ENCODE measurements at regions not wholly inside any gene's neighbourhood (a gene's known extent, or its start where the extent isn't known, plus 50 kb on each side); places are given as distances from the start of the nearest gene placed in this dataset.
"Not testable (repeated sequence)": the region's sequence is repeated elsewhere in the genome, so short reads cannot be mapped to it uniquely, and the experiment has no call there.

DNA sequence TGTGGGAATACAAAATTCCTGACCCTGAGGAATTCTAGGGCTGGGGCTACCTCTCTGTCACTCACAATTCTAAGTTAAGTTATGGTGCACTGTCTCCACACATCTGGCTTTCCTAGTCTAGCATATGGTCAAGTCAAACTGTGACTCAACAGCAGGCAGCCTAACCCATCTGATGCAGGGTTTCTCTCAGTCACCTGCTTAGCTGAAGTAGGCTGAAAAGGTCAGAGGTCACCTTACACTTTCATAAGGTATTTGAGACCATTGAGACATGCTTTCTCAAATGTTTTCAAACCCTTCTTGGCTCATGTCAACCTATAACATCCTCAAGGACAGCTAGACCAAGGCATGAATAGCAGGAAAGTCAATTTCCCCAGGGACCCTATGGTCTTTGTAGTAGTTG, 196.5 kb upstream of the STK26 start:
- no peak for DNase-seq (ENCODE audit: low spot score)

DNA sequence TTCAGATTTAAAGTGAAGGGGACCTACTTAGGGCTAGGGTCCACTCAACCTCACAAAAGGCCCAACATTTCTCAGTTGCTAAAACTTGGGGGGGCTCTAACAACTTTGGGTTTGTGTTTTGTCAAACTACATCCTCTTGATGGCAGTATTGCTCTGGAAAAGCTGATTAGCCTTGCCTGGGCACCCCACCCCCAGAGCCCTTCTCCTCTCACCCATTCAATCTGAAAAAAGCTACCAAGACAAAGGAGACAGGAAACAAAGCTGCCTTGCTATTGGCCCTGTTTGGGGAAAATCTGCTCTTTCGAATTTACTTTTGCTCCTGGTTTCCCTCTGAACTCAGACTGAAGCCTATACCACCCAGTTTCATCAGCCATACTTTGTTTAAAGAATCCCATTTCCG, 195.2 kb upstream of the STK26 start:
- DNase-seq (ENCODE audit: low spot score), result peak; percentile 81

DNA sequence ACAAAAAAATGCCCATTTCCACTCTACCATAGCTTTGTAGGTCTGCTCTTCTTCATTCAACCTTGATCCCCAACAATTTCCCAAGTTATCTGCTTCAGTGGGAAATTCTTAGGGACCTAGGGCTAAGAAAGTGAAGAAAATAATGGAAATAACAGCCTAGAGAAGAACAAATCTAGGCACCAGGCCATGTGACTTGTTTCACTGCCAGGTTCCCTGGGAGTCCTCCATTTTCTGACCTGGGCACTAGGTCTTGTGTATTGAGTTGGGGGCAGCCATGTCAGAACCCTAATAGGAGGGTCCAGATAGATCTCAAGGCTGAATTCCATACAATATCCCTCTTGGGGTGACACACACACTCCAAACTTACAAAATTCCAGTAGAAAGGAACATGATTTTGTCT, 194.6 kb upstream of the STK26 start:
- DNase-seq (ENCODE audit: low spot score), result peak; percentile 23

DNA sequence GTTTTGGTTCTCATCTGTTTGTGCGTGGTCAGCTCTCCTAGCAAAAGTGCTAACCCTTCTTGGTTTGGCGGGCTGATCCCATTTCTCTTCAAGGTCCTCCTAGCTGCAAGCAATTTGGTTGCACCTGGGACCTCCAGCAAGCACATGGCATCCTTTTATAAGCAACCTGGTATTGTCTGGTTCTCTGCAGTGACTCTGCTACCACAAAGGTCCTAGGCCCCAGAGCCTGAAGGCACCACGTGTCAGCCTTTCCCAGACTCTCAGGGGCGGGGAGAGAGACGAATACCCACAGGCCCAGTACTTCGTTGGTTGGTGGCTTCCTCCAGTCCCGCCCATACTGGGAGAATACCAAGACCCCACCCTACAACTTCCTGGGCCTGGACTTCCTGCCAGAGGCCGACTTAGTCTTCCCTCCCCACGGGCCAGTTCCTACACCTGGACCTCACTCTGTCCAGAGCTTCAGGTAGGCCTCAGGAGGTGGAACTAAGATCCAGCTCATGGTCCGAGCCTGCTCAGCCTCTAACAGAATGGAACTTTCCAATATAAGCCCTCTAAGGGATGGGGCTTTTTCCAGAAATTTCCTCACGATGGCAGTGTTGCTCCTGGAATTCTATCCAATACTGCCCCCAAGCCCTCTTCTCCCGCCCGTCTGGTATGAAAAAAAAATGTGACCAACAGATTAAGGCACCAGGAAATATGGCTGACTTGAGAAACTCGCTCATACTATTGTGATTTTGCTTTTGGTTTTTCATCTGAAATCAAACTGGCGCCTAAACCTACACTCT, 192.5 kb upstream of the STK26 start:
- peak; percentile 96 for DNase-seq (ENCODE audit: low spot score)

DNA sequence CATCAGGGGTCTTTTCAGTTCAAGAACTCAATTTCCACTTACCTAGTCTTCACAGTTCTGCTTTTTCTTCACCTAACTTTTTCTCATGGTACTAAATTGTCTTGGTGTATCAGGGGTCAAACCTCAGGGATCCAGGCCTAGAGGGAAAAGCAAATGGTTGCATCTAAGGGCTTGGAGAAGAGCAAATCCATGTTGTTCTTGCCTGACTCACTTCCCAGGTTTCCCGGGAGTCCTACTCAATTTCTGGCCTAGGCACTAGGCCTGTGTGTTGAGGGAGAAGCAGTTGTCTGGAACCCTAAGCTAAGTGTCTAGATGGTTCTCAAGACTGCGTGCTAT, 191.9 kb upstream of the STK26 start:
- no peak for DNase-seq (ENCODE audit: low spot score)

DNA sequence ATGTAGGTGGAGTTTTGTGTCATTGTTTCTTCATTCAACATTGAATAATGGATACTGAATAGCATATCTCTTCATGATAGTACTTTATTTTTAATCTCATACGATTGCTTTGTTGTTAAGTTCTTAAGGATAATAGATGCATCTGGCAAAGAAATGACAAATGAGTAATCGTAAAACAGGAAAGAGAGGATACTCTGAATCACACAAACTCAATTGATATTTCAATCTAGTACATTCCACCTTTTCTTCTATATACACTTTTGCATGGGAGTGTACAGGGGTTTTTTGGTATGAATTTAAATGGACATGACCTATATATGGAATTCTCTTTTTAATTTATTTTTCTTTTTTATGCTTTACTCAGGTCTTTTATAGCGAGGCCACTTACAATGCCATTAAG, 186.9 kb upstream of the STK26 start:
- DNase-seq (ENCODE audit: low spot score), result no peak

DNA sequence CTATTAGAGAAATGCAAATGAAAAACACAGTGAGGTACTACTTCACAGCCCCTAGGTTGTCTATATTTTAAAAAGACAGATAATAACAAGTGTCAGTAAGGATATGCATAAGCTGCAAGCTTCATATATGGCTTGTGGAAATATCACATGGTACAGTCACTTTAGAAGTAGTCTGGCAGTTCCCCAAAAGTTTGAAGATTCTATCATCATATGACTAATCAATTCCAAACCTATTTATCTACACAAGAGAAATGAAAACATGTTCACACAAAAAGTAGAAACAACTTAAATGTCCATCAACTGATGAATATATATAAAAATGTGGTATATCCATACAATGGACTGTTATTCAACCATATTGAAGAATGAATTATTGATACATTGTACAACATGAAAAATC, 185.8 kb upstream of the STK26 start:
- no peak for DNase-seq (ENCODE audit: low spot score)

DNA sequence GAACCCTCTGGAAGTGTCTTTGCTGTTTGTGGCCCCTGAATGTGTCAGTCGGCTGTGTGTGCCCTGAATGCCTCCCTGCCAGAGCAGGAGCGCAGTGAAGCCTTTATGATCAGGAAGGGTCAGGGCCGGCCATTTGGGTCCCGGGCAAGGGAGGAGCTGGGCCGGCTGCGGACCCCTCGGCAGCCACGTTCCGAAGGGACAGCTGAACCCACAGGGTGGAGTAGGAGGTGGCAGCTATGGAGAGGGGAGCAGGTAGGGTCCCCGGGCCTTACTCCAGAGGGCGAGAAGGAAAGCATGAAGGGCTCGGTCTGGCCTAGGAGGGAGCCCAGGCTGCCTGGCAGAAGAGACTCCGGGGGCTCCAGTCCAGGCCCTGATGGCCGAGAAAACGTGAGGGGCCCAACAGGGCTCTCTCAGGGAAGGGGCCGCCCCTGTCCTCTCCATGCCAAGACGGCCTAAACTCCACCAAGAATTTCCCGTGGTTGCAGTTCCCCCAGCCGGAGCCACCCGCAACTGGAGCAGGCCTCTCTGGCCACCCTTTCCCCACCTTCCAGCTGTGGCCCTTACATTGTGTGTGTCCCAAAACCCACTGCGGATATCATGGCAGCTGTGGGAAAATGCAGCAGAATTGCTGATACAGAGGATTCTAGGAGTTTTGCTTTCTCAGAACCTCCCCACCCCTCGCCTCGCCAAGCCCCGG, 182.2 kb upstream of the STK26 start:
- DNase-seq (ENCODE audit: low spot score), result no peak

DNA sequence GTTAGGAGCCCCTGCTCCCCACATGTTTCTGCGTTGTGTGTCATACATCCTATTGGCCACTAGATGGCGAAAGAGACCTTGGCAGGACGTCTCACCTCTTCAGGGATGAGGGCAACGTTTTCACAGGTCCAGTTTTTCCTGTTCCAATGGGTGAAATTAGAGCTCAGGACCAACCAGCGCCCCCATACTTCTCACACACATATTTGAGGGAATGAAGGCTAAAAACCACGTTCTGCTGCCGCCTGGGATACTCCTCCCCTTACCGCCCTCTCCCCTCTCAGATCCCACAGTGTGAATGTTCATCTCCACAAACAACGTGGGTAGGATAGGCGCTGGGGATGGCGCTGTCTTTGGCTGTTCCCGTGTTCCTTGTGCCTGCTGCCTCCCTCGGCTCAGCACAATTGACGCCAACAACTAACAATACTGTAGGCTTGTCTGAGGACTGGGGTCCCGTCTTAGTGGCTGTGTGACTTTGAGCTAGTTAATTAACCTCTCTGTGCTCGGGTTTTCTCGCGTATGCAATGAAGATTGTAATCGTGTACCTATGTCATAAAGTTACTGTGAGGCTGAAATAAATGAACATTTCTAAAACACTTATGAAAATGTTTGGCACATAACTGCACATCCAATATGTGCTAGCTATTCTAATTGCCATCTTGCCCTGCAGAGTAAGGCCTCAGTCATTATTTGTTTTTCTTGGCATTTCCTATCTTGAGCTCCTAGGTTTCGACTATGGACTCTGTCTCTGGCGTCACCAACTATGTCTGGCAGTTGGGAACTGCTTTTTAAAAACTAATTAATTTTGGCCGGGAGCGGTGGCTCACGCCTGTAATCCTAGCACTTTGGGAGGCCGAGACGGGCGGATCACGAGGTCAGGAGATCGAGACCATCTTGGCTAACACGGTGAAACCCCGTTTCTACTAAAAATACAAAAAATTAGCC, 181.3 kb upstream of the STK26 start:
- DNase-seq (ENCODE audit: low spot score), result peak; percentile 68

DNA sequence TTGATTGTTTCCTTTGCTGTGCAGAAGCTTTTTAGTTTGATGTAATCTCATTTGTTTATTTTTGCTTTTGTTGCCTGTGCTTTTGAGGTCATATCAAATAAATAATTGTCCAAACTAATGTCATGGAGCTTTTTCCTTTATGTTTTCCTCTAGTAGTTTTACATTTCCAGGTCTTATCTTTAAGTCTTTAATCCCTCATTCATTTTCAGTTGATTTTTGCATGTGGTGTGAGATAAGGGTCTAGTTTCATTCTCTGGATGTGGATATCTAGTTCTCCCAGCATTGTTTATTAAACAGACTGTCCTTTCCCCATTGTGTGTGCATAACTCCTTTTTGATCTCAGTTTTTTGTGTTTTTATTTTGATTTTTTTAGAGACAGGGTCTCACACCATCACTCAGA, 179.1 kb upstream of the STK26 start:
- no peak for DNase-seq (ENCODE audit: low spot score)

DNA sequence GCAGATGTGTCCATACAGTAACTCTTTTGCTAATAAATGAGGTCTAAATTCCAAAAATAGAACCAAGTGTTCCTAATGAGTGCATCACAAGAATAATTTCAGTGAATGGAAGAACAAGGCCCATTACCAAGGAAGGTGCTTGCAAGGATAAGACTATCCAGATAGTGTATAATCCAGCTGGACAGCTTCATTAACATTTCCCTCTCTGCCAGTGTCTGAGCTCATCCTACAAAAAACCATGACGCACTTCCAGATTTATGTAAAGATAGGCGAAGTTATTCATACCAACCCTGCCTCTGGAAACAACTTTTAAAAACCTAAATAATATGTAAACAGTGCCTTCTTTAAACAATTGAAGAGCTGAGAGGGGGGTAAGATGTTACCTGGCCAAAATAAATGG, 177.9 kb upstream of the STK26 start:
- DNase-seq (ENCODE audit: low spot score), result no peak

DNA sequence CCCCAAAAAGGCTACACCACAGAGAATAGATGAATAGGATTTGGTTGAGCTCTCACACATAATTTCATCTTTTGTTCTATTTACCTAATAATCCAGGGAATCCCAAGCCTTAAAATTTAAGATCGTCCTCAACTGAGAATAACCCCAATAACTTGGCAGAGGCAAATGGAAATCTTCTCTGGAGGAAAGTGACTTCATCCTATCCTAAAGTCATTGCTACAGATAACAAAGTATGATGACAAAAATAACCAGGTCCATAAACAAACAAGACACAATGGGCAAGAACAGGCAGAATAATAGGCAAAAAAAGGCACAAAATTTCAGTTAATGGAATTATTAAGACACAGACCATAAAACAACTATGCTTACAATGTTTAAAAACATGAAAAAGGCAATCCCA, 177.3 kb upstream of the STK26 start:
- DNase-seq (ENCODE audit: low spot score), result no peak

DNA sequence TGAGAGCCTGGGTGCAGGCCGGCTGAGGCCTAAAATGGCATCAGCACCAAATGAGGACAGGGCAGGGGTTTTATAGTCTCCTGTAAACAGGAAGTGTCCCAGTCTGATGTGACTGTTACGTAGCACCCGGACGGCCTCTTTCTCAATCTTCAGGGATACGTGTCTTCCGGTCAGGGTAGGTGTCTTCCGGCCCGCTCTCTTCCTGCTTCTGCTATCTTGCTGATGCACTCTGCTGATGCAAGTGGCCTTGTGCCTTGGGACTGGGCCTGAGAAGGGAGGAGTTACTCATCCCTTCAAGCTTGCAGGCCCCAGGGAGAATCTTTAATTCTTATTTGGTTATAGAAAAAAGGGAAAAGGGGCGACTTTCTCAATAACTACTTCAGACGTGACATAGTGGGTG, 172.1 kb upstream of the STK26 start:
- not testable (repeated sequence) for DNase-seq (ENCODE audit: low spot score)

DNA sequence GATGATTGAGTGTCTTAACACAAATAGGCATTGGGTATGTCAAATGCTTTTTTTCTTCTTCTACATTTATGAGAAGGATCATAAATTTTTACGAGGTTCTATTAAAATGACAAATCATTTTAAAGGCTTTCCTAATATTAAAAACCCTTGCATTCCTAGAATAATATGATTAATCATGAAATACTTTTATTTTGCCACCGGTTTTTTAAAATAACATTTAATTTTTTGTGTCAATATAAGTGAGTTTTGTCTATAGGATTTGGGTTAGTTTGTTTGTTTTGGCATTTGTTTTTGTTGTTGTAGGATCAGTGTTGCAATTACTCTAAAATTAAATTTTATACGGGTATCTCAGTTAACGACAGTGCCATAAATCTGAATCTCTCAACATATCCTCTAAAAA, 169.7 kb upstream of the STK26 start:
- DNase-seq (ENCODE audit: low spot score), result no peak

DNA sequence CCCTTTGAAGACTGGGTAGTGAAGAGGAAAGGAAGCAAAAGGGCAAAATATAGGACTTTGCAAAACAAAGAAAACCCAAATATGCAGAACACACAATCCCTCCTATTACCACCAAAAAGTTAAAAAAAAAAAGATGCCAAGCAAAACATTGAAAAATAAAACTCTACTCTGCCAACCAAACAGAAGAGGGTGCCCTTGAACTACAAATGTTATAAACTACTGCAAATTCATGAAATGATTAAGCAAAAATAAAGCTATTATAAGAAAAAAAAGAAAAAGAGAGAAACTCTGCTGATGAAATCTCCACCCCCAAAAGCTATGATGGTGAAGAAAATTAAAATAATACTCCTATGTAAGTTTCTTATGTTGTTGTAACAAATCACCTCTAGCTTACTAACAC, 168.5 kb upstream of the STK26 start:
- peak; percentile 31 for DNase-seq (ENCODE audit: low spot score)

DNA sequence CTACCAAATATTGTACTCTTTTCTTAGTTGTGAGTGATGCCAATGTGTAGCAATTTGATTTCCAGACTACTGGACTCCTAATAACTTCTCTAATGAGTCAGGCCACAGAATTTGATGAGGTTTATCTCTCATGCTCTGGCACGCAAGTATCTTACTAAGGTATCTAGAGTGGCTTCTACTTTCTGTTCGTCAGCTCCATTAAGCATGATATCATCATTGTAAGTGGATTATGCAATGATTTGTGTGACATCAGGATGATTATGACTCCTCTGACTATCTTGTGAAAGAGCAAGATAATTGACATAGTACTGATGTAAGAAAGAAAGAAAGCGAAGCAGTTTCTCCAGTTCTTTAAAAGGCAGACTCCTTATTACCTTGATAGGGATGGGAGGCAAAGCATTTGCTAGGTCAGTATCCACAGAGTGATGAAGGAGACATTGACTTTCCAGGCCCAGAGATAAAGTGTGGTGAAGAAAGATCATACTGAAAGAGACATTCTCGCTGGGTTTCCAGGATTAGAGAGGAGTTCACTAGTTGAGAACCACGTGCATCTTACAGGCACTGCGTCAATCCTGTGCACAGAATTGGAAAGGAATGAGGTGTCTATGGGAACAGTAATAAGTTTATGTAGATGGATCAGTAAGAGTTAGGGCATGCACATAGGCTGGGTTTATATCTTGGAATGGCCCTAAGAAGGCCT, 161.9 kb upstream of the STK26 start:
- no peak for DNase-seq (ENCODE audit: low spot score)

DNA sequence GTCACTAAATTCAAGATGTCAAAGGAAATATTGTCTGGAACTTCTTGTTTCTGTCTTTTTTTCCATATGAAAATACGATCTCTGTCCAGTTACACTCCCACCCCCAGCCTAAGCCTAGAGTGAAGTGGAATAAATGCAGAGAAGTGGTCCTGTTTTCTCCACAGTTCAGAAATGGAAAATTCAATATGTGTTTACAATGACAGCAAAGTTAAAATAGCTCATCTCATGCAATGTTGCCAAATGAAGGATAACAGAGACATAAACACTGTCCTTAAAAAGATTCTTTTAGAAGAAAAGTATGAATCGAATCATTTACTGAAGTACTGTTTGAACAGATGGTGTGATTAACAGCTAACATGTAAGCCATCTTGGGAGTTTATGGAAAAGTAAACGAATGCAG, 160.8 kb upstream of the STK26 start:
- DNase-seq (ENCODE audit: low spot score), result no peak

DNA sequence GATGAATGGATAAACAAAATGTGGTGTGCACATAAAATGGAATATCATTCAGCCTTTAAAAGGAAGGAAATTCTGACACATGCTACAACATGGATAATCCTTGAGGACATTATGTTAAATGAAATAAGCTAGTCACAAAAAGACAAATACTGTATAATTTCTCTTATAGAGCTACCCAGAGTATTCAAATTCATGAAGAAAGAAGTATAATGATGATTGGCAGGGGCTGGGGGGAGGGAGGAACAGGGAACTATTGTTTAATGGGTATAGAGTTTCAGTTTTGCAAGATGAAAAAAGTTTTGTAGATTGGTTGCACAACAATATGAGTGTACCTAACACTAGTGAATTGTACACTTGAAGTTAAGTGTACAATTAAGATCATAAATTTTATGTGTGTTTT, 153.9 kb upstream of the STK26 start:
- DNase-seq (ENCODE audit: low spot score), result no peak

DNA sequence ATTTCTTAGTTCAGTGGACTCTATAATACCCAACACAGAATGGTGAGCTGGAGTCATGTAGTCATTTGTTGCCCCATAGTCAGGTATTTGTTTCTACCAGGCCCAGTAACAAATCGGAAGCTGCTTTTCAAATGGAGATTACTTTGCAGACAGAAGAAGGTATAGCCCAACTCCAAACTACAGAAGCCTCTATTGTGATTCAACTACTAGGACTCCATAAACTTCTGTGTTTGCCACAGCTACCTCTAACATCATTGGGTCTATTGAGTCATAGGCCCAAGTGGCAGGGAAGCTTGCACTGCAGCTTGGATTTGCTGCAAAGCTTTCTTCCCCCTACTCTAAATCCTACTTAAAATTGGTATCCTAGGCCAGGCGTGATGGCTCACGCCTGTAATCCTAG, 148.8 kb upstream of the STK26 start:
- DNase-seq (ENCODE audit: low spot score), result no peak

DNA sequence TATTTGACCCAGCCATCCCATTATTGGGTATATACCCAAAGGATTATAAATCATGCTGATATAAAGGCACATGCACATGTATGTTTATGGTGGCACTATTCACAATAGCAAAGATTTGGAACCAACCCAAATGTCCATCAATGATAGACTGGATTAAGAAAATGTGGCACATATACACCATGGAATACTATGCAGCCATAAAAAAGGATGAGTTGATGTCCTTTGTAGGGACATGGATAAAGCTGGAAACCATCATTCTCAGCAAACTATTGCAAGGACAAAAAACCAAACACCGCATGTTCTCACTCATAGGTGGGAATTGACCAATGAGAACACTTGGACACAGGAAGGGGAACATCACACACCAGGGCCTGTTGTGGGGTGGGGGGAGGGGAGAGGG, 147.3 kb upstream of the STK26 start:
- not testable (repeated sequence) for DNase-seq (ENCODE audit: low spot score)

DNA sequence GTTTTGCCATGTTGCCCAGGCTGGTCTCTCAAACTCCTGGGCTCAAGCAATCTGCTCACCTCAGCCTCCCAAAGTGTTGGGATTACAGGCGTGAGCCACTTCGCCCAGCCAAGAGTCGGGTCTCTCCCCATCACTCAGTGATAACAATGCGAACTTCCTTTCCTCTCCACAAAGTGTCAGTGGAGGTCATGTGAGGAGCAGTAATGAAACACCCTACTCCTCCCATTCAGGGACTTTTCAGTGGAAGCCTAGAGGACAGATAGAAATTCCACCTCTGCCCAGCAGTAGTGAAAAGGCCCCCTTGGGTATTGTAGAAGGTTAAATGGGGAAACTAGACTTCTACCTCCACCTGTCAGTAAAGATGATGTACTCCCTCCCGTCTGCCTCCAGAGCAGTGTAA, 141.9 kb upstream of the STK26 start:
- DNase-seq (ENCODE audit: low spot score), result no peak

DNA sequence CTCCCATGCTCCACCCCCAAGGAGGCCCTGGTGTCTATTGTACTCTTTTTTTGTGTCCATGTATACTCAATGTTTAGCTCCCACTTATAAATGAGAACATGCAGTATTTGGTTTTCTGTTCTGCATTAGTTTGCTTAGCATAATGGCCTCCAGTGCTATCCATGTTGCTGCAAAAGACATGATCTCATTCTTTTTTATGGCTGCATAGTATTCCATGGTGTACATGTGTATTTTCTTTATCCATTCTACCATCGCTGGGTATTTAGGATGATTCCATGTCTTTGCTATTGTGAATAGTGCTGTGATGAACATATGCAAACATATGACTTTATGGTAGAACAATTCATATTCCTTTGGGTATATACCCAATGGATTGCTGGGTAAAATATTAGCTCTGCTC, 138.1 kb upstream of the STK26 start:
- not testable (repeated sequence) for DNase-seq (ENCODE audit: low spot score)
